ENCODE measurements at regions not wholly inside any gene's neighbourhood (a gene's known extent, or its start where the extent isn't known, plus 50 kb on each side); places are given as distances from the start of the nearest gene placed in this dataset.

GRCh38 chr1:221805121-221805520, 63.2 kb upstream of the DUSP10 start:
- Histone ChIP-seq H3K27me3 (ENCODE audit: insufficient read depth, low read length) (no peaks in the 10 kb centered on the region), H3K4me3 (ENCODE audit: insufficient read depth, low read depth, low read length) (no peak overlapping the region), H2AFZ (ENCODE audit: low read depth, low read length) (no peak overlapping the region), H3K9ac (ENCODE audit: low read length) (no peak overlapping the region), H3K79me2 (ENCODE audit: insufficient read depth, low read length) (no peaks in the 10 kb centered on the region), H4K20me1 (ENCODE audit: insufficient read depth, low read length) (no peaks in the 10 kb centered on the region), H3K9me3 (ENCODE audit: insufficient read depth, low read depth, low read length) (no peaks in the 10 kb centered on the region), H3K27ac (ENCODE audit: low read depth, low read length) (no peak overlapping the region), H3K4me2 (ENCODE audit: low read length) (no peak overlapping the region), H3K4me1 (ENCODE audit: insufficient read depth, low read length) (peaks cover 24% of the 10 kb centered on the region), H3K36me3 (ENCODE audit: insufficient read depth, low read length) (no peaks in the 10 kb centered on the region)
- FAIRE-seq, result no peak
- H3K27ac Mint-ChIP-seq (ENCODE audit: unreplicated experiment), result no peak overlapping the region
- H3K36me3 Mint-ChIP-seq (ENCODE audit: low read depth, unreplicated experiment), result no peaks in the 10 kb centered on the region
- no peak for TF ChIP-seq EZH2 (IDR thresholded peaks at IDR 0.05; ENCODE audit: insufficient read depth, low read length)
- no peak for TF ChIP-seq CTCF (IDR thresholded peaks at IDR 0.05; ENCODE audit: insufficient read depth, low read depth, low read length)
- peaks cover 22% of the 10 kb centered on the region for H3K4me1 Mint-ChIP-seq (ENCODE audit: low read depth, unreplicated experiment)
- no peak for DNase-seq (ENCODE audit: low read depth)
- no peaks in the 10 kb centered on the region for H3K27me3 Mint-ChIP-seq (ENCODE audit: low read depth, unreplicated experiment)
- H3K4me3 Mint-ChIP-seq (ENCODE audit: unreplicated experiment), result no peak overlapping the region
- H3K9me3 Mint-ChIP-seq (ENCODE audit: unreplicated experiment), result no peaks in the 10 kb centered on the region

DNA sequence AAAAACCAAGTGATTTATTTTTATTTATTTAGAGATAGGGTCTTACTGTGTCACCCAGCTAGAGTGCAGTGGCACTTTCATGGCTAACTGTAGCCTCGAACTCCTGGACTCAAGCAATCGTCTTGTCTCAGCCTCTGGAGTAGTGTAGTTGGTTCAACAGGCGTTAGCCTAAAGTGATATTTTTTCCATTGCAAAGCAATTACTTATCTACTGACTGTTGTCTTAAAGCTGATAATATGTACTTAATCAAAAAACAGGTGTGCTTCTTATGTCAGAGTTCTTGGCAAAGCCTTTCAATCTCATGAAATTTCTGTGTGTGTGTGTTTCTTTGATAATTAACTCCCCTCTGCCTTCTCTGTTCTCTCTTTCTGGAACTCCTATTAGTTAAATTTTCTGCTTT, 62.4 kb upstream of the DUSP10 start:
- peaks cover 18% of the 10 kb centered on the region for H3K4me1 Mint-ChIP-seq (ENCODE audit: low read depth, unreplicated experiment)
- no peak overlapping the region for H3K4me3 ChIP-seq (ENCODE audit: insufficient read depth, low read depth, low read length)
- no peaks in the 10 kb centered on the region for H4K20me1 ChIP-seq (ENCODE audit: insufficient read depth, low read length)
- TF ChIP-seq CTCF (IDR thresholded peaks at IDR 0.05; ENCODE audit: insufficient read depth, low read depth, low read length) (no peak), EZH2 (IDR thresholded peaks at IDR 0.05; ENCODE audit: insufficient read depth, low read length) (no peak)
- no peak overlapping the region for H3K27ac Mint-ChIP-seq (ENCODE audit: unreplicated experiment)
- H3K4me1 ChIP-seq (ENCODE audit: insufficient read depth, low read length), result peaks cover 15% of the 10 kb centered on the region
- DNase-seq (ENCODE audit: low read depth) (no peak), FAIRE-seq (no peak)
- no peak overlapping the region for H3K27ac ChIP-seq (ENCODE audit: low read depth, low read length)
- no peaks in the 10 kb centered on the region for H3K9me3 ChIP-seq (ENCODE audit: insufficient read depth, low read depth, low read length)
- H3K4me2 ChIP-seq (ENCODE audit: low read length), result no peak overlapping the region
- no peaks in the 10 kb centered on the region for H3K27me3 ChIP-seq (ENCODE audit: insufficient read depth, low read length)
- no peak overlapping the region for H2AFZ ChIP-seq (ENCODE audit: low read depth, low read length)
- no peaks in the 10 kb centered on the region for H3K36me3 ChIP-seq (ENCODE audit: insufficient read depth, low read length)
- no peaks in the 10 kb centered on the region for H3K36me3 Mint-ChIP-seq (ENCODE audit: low read depth, unreplicated experiment)
- H3K9ac ChIP-seq (ENCODE audit: low read length), result no peak overlapping the region
- H3K79me2 ChIP-seq (ENCODE audit: insufficient read depth, low read length), result no peaks in the 10 kb centered on the region
- no peaks in the 10 kb centered on the region for H3K27me3 Mint-ChIP-seq (ENCODE audit: low read depth, unreplicated experiment)
- no peak overlapping the region for H3K4me3 Mint-ChIP-seq (ENCODE audit: unreplicated experiment)
- H3K9me3 Mint-ChIP-seq (ENCODE audit: unreplicated experiment), result no peaks in the 10 kb centered on the region

DNA sequence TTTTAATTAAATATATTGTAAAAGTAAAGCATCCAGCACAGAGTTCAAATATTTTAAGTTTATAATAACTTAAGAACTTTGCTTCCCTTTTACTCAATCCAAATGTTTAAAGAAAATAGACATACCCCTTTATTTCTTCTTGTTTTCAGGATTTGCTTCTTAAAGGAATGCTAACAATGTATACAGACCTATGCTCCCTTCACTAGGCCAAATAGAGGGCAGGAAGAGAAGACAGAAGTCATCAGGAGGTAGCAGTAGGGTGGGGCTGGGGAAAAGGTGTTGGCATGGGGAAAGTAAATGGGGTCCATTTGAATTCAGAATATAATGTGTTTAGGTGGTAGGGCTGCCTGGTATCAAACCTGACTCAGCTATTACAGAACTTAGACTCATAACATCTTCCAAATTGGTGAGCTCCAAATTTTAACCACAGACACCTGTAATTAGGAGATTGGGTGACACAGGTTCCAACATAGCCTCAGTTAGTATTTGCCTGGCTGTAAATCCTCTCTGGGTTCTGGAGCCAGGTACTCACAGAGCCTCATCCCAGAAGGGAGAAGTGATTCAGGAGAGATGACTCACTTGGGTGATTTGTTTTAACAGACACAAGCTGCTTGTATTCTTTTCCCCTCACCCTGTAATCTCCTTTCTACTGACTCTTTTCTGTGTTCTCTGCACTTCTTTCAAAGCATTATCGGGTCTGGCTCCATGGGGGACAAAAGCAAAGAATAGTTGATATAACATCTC, 60.1 kb upstream of the DUSP10 start:
- no peaks in the 10 kb centered on the region for H3K9me3 Mint-ChIP-seq (ENCODE audit: unreplicated experiment)
- peak overlapping the region; percentile 20 for H3K27ac Mint-ChIP-seq (ENCODE audit: unreplicated experiment)
- no peak overlapping the region for H3K4me3 ChIP-seq (ENCODE audit: insufficient read depth, low read depth, low read length)
- H3K4me3 Mint-ChIP-seq (ENCODE audit: unreplicated experiment), result no peak overlapping the region
- no peaks in the 10 kb centered on the region for H4K20me1 ChIP-seq (ENCODE audit: insufficient read depth, low read length)
- no peaks in the 10 kb centered on the region for H3K27me3 Mint-ChIP-seq (ENCODE audit: low read depth, unreplicated experiment)
- H3K4me2 ChIP-seq (ENCODE audit: low read length), result peak overlapping the region; percentile 20
- H3K4me1 ChIP-seq (ENCODE audit: insufficient read depth, low read length), result peaks cover 11% of the 10 kb centered on the region
- DNase-seq (ENCODE audit: low read depth) (peak; percentile 78), FAIRE-seq (peak; percentile 9)
- no peaks in the 10 kb centered on the region for H3K79me2 ChIP-seq (ENCODE audit: insufficient read depth, low read length)
- no peaks in the 10 kb centered on the region for H3K36me3 Mint-ChIP-seq (ENCODE audit: low read depth, unreplicated experiment)
- H3K4me1 Mint-ChIP-seq (ENCODE audit: low read depth, unreplicated experiment), result peaks cover 10% of the 10 kb centered on the region
- H2AFZ ChIP-seq (ENCODE audit: low read depth, low read length), result no peak overlapping the region
- no peaks in the 10 kb centered on the region for H3K9me3 ChIP-seq (ENCODE audit: insufficient read depth, low read depth, low read length)
- TF ChIP-seq CTCF (IDR thresholded peaks at IDR 0.05; ENCODE audit: insufficient read depth, low read depth, low read length) (no peak), EZH2 (IDR thresholded peaks at IDR 0.05; ENCODE audit: insufficient read depth, low read length) (no peak)
- H3K27ac ChIP-seq (ENCODE audit: low read depth, low read length), result peak overlapping the region; percentile 24
- peak overlapping the region; percentile 32 for H3K9ac ChIP-seq (ENCODE audit: low read length)
- H3K27me3 ChIP-seq (ENCODE audit: insufficient read depth, low read length), result no peaks in the 10 kb centered on the region
- H3K36me3 ChIP-seq (ENCODE audit: insufficient read depth, low read length), result no peaks in the 10 kb centered on the region
